GM12873 (cell line): ENCODE measurements at regions not wholly inside any gene's neighbourhood (a gene's known extent, or its start where the extent isn't known, plus 50 kb on each side); places are given as distances from the start of the nearest gene placed in this dataset.

Experiments
- TF ChIP-seq, protein P1 (sequence below): IDR thresholded peaks from 2 replicates; pipeline ENCODE4 v1.5.1; 2012; ENCODE audit warnings: low read depth, mild to moderate bottlenecking, moderate library complexity, low read length, control low read depth; ENCODE audit not compliant: insufficient read depth; ENCODE audit errors: missing control alignments

GRCh38 chr21:27079636-27080240 lies 112.8 kb upstream of the ADAMTS5 start:
- TF ChIP-seq, protein P1, sequence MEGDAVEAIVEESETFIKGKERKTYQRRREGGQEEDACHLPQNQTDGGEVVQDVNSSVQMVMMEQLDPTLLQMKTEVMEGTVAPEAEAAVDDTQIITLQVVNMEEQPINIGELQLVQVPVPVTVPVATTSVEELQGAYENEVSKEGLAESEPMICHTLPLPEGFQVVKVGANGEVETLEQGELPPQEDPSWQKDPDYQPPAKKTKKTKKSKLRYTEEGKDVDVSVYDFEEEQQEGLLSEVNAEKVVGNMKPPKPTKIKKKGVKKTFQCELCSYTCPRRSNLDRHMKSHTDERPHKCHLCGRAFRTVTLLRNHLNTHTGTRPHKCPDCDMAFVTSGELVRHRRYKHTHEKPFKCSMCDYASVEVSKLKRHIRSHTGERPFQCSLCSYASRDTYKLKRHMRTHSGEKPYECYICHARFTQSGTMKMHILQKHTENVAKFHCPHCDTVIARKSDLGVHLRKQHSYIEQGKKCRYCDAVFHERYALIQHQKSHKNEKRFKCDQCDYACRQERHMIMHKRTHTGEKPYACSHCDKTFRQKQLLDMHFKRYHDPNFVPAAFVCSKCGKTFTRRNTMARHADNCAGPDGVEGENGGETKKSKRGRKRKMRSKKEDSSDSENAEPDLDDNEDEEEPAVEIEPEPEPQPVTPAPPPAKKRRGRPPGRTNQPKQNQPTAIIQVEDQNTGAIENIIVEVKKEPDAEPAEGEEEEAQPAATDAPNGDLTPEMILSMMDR: no peak

DNA sequence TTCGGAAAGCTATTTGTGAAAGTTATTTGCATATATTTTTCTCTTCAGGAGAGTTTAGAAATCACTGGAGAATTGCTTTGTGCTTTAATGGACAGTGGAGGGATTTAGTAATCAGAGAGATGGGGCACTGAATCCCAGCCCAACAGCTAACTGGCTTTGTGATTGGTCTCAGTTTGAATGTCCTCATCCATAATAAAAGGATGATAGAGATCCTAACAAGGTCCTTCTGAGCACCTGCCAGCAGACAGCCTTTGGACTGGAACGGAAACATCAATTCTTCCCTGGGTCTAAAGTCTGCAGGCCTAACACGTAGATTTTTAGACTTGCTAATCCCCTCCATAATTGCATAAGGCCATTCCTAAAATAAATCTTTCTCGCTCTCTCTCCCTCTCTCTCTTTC lies 112.0 kb upstream of the ADAMTS5 start:
- TF ChIP-seq, protein P1: no peak

DNA sequence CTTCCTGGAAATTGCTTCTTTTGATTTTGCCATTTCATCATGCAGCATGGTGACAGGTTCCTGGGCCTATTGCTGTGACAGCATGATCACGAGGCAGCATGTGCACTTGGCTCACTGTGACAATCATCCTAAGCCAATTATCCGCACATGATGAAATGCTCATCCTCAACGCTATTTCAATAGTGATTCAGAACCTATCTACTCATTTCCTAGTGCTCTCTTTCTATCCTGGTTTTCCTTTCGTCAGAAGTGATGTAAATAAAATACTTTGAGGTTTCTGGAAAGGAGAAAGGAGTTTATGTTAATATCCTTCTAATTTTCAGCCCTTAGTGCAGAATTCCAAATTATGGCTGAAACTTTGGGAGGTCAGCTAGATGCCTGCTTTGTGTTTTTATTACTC lies 110.6 kb upstream of the ADAMTS5 start:
- TF ChIP-seq, protein P1: no peak

GRCh38 chr21:27076025-27076424 lies 109.1 kb upstream of the ADAMTS5 start:
- TF ChIP-seq, protein P1: no peak

GRCh38 chr21:27070861-27071670 lies 104.2 kb upstream of the ADAMTS5 start:
- TF ChIP-seq, protein P1: no peak

- TF ChIP-seq, protein P1: no peak
These were observed 101.9 kb upstream of the ADAMTS5 start for GRCh38 chr21:27068811-27069210.

DNA sequence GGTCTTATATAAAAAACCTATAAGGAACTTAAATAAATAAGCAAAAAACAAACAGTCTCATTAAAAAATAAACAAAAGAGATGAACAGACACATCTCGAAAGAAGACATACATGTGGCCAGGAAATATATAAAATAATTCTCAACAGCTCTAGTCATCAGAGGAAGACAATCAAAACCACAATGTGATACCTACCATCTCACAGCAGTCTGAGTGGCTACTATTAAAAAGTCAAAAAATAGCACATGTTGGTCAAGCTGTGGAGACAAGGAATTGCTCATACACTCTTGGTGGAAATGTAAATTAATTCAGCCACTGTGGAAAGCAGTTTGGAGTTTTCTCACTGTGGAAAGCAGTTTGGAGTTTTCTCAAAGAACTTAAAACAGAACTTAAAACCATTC lies 100.3 kb upstream of the ADAMTS5 start:
- TF ChIP-seq, protein P1: no peak
